OCI-LY1 (cell line): ENCODE measurements at regions not wholly inside any gene's neighbourhood (a gene's known extent, or its start where the extent isn't known, plus 50 kb on each side); places are given as distances from the start of the nearest gene placed in this dataset.

Experiments
- H2AFZ ChIP-seq: fragments of 200-600 bp; sonication (generic), shearing (Covaris generic); 2 replicates; pipeline ENCODE4 v1.6.0; 2014; ENCODE audit warnings: antibody characterized with exemption, mild to moderate bottlenecking, low read length
- H3F3A ChIP-seq: fragments of 200-600 bp; sonication (generic), shearing (Covaris generic); 2 replicates; pipeline ENCODE4 v1.6.0; 2014; ENCODE audit warnings: mild to moderate bottlenecking, antibody characterized with exemption, low read length, moderate library complexity; ENCODE audit not compliant: insufficient read depth
- H3K27ac ChIP-seq: fragments of 200-600 bp; sonication (generic); 2 replicates; pipeline ENCODE4 v1.5.1; 2014; ENCODE audit warnings: low read length, mixed run types, mild to moderate bottlenecking, low read depth; ENCODE audit not compliant: poor library complexity, severe bottlenecking
- H3K27me3 ChIP-seq: fragments of 200-600 bp; sonication (generic); 2 replicates; pipeline ENCODE4 v1.6.0; 2014; ENCODE audit warnings: antibody characterized with exemption, mild to moderate bottlenecking, low read length, moderate library complexity; ENCODE audit not compliant: insufficient read depth
- H3K36me3 ChIP-seq: fragments of 200-600 bp; sonication (generic); 2 replicates; pipeline ENCODE4 v1.6.1; 2014; ENCODE audit warnings: mild to moderate bottlenecking, antibody characterized with exemption, low read length, moderate library complexity, mixed read lengths; ENCODE audit not compliant: insufficient read depth
- H3K4me1 ChIP-seq: fragments of 200-600 bp; sonication (generic); 2 replicates; pipeline ENCODE4 v1.5.1; 2014; ENCODE audit warnings: mild to moderate bottlenecking, low read length, moderate library complexity; ENCODE audit not compliant: insufficient read depth, severe bottlenecking
- H3K4me2 ChIP-seq: fragments of 200-600 bp; sonication (generic), shearing (Covaris generic); 2 replicates; pipeline ENCODE4 v1.6.1; 2014; ENCODE audit warnings: low read length
- H3K4me3 ChIP-seq: fragments of 200-600 bp; sonication (generic); 2 replicates; pipeline ENCODE4 v1.5.1; 2014; ENCODE audit warnings: low read length, low read depth, mild to moderate bottlenecking, mixed read lengths; ENCODE audit not compliant: poor library complexity, severe bottlenecking
- H3K79me2 ChIP-seq: fragments of 200-600 bp; shearing (Covaris generic); 2 replicates; pipeline ENCODE4 v1.6.1; 2016; ENCODE audit warnings: mixed run types, low read length, mixed read lengths; ENCODE audit not compliant: insufficient read depth
- H3K9ac ChIP-seq: fragments of 200-600 bp; sonication (generic), shearing (Covaris generic); 2 replicates; pipeline ENCODE4 v1.6.1; 2014; ENCODE audit warnings: mild to moderate bottlenecking, low read length, mixed read lengths
- H3K9me2 ChIP-seq: fragments of 200-600 bp; sonication (generic), shearing (Covaris generic); 2 replicates; pipeline ENCODE4 v1.6.1; 2014; ENCODE audit warnings: low read depth, mild to moderate bottlenecking, low read length, mixed read lengths
- H3K9me3 ChIP-seq: fragments of 200-600 bp; shearing (Covaris generic); 2 replicates; pipeline ENCODE4 v1.6.1; 2014; ENCODE audit warnings: low read length, mixed read lengths
- H4K20me1 ChIP-seq: fragments of 200-600 bp; sonication (generic), shearing (Covaris generic); 2 replicates; pipeline ENCODE4 v1.6.0; 2016; ENCODE audit warnings: mild to moderate bottlenecking, low read length; ENCODE audit not compliant: insufficient read depth
- EZH2 ChIP-seq: fragments of 200-600 bp; sonication (generic), shearing (Covaris generic); IDR thresholded peaks from 2 replicates; pipeline ENCODE4 v1.8.0; 2017; ENCODE audit warnings: borderline replicate concordance, mixed run types, mild to moderate bottlenecking, antibody characterized with exemption, low read length, moderate library complexity, mixed read lengths
- TF ChIP-seq, protein P1 (sequence below): fragments of 200-600 bp; sonication (generic), shearing (Covaris generic); IDR thresholded peaks from 2 replicates; pipeline ENCODE4 v1.5.1; 2017; ENCODE audit warnings: mild to moderate bottlenecking, antibody characterized with exemption, low read length, moderate library complexity, mixed read lengths

GRCh38 chr6:98678481-98678880 lies 155.9 kb upstream of the POU3F2 start:
- Histone ChIP-seq H2AFZ (no peak overlapping the region), H3K4me3 (no peak overlapping the region), H3F3A (no peaks in the 10 kb centered on the region), H4K20me1 (no peaks in the 10 kb centered on the region), H3K79me2 (no peaks in the 10 kb centered on the region), H3K4me2 (no peak overlapping the region), H3K36me3 (no peaks in the 10 kb centered on the region), H3K9me3 (no peaks in the 10 kb centered on the region), H3K27ac (no peak overlapping the region), H3K9ac (no peak overlapping the region), H3K9me2 (no peaks in the 10 kb centered on the region), H3K27me3 (no peaks in the 10 kb centered on the region), H3K4me1 (no peaks in the 10 kb centered on the region)
- TF ChIP-seq EZH2, result no peak
- TF ChIP-seq, protein P1, sequence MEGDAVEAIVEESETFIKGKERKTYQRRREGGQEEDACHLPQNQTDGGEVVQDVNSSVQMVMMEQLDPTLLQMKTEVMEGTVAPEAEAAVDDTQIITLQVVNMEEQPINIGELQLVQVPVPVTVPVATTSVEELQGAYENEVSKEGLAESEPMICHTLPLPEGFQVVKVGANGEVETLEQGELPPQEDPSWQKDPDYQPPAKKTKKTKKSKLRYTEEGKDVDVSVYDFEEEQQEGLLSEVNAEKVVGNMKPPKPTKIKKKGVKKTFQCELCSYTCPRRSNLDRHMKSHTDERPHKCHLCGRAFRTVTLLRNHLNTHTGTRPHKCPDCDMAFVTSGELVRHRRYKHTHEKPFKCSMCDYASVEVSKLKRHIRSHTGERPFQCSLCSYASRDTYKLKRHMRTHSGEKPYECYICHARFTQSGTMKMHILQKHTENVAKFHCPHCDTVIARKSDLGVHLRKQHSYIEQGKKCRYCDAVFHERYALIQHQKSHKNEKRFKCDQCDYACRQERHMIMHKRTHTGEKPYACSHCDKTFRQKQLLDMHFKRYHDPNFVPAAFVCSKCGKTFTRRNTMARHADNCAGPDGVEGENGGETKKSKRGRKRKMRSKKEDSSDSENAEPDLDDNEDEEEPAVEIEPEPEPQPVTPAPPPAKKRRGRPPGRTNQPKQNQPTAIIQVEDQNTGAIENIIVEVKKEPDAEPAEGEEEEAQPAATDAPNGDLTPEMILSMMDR, result no peak

DNA sequence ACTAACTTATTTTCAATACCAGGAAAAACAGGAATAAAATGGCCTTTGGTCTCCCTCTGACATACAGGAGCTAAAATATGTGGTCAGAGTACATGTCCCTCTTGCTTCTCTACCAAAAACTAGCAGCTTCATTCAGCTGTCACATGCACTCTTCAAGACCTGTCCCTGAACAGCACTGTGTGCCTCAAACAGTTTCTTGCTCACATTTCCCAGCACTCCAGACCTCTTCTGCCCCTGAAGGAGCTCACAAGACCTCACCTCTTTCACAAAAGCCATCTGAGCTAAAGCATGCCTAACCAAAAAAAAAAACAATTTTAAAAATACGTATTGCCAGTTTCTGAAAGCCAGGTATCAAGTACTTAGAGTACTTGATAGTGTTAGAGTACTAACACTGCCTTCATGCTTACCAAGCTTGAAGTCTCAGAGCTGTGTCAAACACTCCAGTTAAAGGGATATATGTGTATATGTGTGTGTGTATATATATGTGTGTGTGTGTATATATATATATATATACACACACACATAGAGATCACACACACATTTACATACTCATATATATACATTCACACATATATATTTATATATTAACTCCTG lies 148.3 kb upstream of the POU3F2 start:
- H3K36me3 ChIP-seq, result no peaks in the 10 kb centered on the region
- TF ChIP-seq, protein P1, result no peak
- TF ChIP-seq EZH2, result no peak
- no peaks in the 10 kb centered on the region for H3K9me2 ChIP-seq
- no peaks in the 10 kb centered on the region for H4K20me1 ChIP-seq
- H3K4me3 ChIP-seq, result no peak overlapping the region
- no peaks in the 10 kb centered on the region for H3K9me3 ChIP-seq
- H3K9ac ChIP-seq, result no peak overlapping the region
- no peak overlapping the region for H2AFZ ChIP-seq
- no peak overlapping the region for H3K4me2 ChIP-seq
- H3K27ac ChIP-seq, result no peak overlapping the region
- no peaks in the 10 kb centered on the region for H3K4me1 ChIP-seq
- no peaks in the 10 kb centered on the region for H3K27me3 ChIP-seq
- H3K79me2 ChIP-seq, result no peaks in the 10 kb centered on the region
- no peaks in the 10 kb centered on the region for H3F3A ChIP-seq

GRCh38 chr6:98687752-98688151 lies 146.6 kb upstream of the POU3F2 start:
- Histone ChIP-seq H3K9me3 (no peaks in the 10 kb centered on the region), H3K4me1 (no peaks in the 10 kb centered on the region), H3K4me3 (no peak overlapping the region), H3K9ac (no peak overlapping the region), H3K79me2 (no peaks in the 10 kb centered on the region), H3K27me3 (no peaks in the 10 kb centered on the region), H2AFZ (no peak overlapping the region), H3K36me3 (no peaks in the 10 kb centered on the region), H3F3A (no peaks in the 10 kb centered on the region), H4K20me1 (no peaks in the 10 kb centered on the region), H3K9me2 (no peaks in the 10 kb centered on the region), H3K4me2 (no peak overlapping the region), H3K27ac (no peak overlapping the region)
- no peak for TF ChIP-seq EZH2
- TF ChIP-seq, protein P1, result no peak
